MM.1S (cell line): ENCODE measurements at regions not wholly inside any gene's neighbourhood (a gene's known extent, or its start where the extent isn't known, plus 50 kb on each side); places are given as distances from the start of the nearest gene placed in this dataset.

Experiments
- DNase-seq: peaks from one replicate; pipeline ENCODE4 v3.0.0-alpha.2; 2015
- H2AFZ ChIP-seq: fragments of 300-600 bp; sonication (generic); 2 replicates; pipeline ENCODE4 v1.6.0; 2016; ENCODE audit warnings: antibody characterized with exemption, low read length
- H3F3A ChIP-seq: fragments of 300-600 bp; sonication (generic); 2 replicates; pipeline ENCODE4 v1.6.1; 2016; ENCODE audit warnings: mild to moderate bottlenecking, antibody characterized with exemption, low read length, moderate library complexity, mixed read lengths; ENCODE audit not compliant: insufficient read depth
- H3K27ac ChIP-seq: fragments of 300-600 bp; sonication (generic); 2 replicates; pipeline ENCODE4 v1.5.1; 2016; ENCODE audit warnings: mild to moderate bottlenecking, low read length
- H3K27me3 ChIP-seq: fragments of 300-600 bp; sonication (generic); replicated peaks from 2 replicates; pipeline ENCODE4 v1.6.0; 2016; ENCODE audit warnings: low read length; ENCODE audit not compliant: insufficient read depth
- H3K36me3 ChIP-seq: fragments of 300-600 bp; sonication (generic); replicated peaks from 2 replicates; pipeline ENCODE4 v1.6.1; 2016; ENCODE audit warnings: mild to moderate bottlenecking, low read length, mixed read lengths; ENCODE audit not compliant: insufficient read depth
- H3K4me1 ChIP-seq: fragments of 300-600 bp; sonication (generic); 2 replicates; pipeline ENCODE4 v1.6.1; 2016; ENCODE audit warnings: low read length, mixed read lengths
- H3K4me2 ChIP-seq: fragments of 300-600 bp; sonication (generic); 2 replicates; pipeline ENCODE4 v1.6.0; 2016; ENCODE audit warnings: low read depth, low read length
- H3K4me3 ChIP-seq: fragments of 300-600 bp; sonication (generic); 2 replicates; pipeline ENCODE4 v1.5.1; 2016; ENCODE audit warnings: low read length, mixed read lengths
- H3K79me2 ChIP-seq: fragments of 300-600 bp; sonication (generic); 2 replicates; pipeline ENCODE4 v1.6.1; 2016; ENCODE audit warnings: mixed run types, low read length, mixed read lengths
- H3K9ac ChIP-seq: fragments of 300-600 bp; sonication (generic); 2 replicates; pipeline ENCODE4 v1.6.1; 2016; ENCODE audit warnings: low read length, mixed read lengths
- H3K9me2 ChIP-seq: fragments of 300-600 bp; sonication (generic); replicated peaks from 2 replicates; pipeline ENCODE4 v1.6.1; 2016; ENCODE audit warnings: mild to moderate bottlenecking, low read length, mixed read lengths; ENCODE audit not compliant: insufficient read depth
- H3K9me3 ChIP-seq: fragments of 300-600 bp; sonication (generic); replicated peaks from 2 replicates; pipeline ENCODE4 v1.6.1; 2016; ENCODE audit warnings: mild to moderate bottlenecking, low read length, mixed read lengths; ENCODE audit not compliant: insufficient read depth
- H4K20me1 ChIP-seq: fragments of 300-600 bp; sonication (generic); 2 replicates; pipeline ENCODE4 v1.6.1; 2016; ENCODE audit warnings: mild to moderate bottlenecking, low read length, moderate library complexity, mixed read lengths; ENCODE audit not compliant: insufficient read depth
- EZH2 ChIP-seq: fragments of 300-600 bp; sonication (generic); optimal IDR thresholded peaks from 2 replicates; pipeline ENCODE3; 2017; ENCODE audit warnings: low read depth, mild to moderate bottlenecking, antibody characterized with exemption, low read length, mixed read lengths
- EZH2phosphoT487 ChIP-seq: fragments of 300-600 bp; sonication (generic); IDR thresholded peaks from 2 replicates; pipeline ENCODE4 v1.6.1; 2018; ENCODE audit warnings: antibody characterized with exemption, low read length
- TF ChIP-seq, protein P1 (sequence below): fragments of 300-600 bp; sonication (generic); IDR thresholded peaks from 2 replicates; pipeline ENCODE4 v1.5.1; 2016; ENCODE audit warnings: antibody characterized with exemption, low read length, mixed read lengths

DNA sequence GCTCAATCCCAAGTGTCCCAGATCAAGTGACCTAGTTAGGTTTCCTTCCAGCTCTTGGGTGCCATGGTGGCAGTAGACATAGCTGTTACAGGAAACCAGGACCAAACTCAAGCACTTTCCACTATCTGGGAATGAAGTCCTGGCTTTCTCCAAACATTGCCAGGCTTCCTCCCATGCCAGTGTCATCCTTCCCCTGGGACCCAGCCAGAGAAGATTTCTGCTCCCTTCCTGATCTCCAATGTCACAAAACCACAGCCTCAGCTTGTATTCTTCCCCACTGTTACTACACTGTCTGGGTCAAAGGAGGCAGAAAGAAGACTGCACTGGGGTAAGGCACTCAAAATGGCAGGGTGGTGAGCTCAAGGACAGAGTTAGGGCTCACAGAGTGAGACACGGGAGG, 347.1 kb downstream of the TNS1 start:
- Histone ChIP-seq H4K20me1 (no peaks in the 10 kb centered on the region), H3K9ac (no peak overlapping the region), H3K4me3 (no peak overlapping the region), H3K27me3 (no peaks in the 10 kb centered on the region), H3K4me1 (peaks cover 4% of the 10 kb centered on the region; the same call in 1 of the 2 replicates), H3F3A (no peaks in the 10 kb centered on the region), H3K27ac (no peak overlapping the region), H3K79me2 (no peaks in the 10 kb centered on the region), H3K9me3 (no peaks in the 10 kb centered on the region), H3K36me3 (no peaks in the 10 kb centered on the region), H3K4me2 (no peak overlapping the region), H2AFZ (no peak overlapping the region), H3K9me2 (no peaks in the 10 kb centered on the region)
- no peak for DNase-seq
- TF ChIP-seq EZH2phosphoT487 = no peak
- TF ChIP-seq EZH2 = no peak
- TF ChIP-seq, protein P1, sequence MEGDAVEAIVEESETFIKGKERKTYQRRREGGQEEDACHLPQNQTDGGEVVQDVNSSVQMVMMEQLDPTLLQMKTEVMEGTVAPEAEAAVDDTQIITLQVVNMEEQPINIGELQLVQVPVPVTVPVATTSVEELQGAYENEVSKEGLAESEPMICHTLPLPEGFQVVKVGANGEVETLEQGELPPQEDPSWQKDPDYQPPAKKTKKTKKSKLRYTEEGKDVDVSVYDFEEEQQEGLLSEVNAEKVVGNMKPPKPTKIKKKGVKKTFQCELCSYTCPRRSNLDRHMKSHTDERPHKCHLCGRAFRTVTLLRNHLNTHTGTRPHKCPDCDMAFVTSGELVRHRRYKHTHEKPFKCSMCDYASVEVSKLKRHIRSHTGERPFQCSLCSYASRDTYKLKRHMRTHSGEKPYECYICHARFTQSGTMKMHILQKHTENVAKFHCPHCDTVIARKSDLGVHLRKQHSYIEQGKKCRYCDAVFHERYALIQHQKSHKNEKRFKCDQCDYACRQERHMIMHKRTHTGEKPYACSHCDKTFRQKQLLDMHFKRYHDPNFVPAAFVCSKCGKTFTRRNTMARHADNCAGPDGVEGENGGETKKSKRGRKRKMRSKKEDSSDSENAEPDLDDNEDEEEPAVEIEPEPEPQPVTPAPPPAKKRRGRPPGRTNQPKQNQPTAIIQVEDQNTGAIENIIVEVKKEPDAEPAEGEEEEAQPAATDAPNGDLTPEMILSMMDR = no peak

DNA sequence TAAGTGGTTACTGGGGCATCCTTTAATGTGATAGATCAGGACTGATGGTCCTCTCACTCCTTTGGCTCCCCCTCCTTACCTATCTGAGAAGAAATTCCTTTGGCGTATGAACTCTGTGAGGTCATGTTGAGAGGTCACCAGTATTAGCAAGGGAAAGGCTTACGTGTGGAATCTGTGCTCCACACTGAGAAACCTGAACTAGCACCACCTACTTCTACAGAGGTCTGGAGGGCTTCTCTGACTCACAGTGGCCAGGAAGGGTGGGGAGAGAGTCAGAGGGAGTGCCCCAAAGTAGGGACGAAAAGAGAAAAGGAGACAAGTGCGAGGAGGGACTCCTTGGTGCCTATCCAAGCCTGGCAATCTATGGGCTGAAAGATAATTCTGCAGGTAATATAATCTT, 348.6 kb downstream of the TNS1 start:
- DNase-seq = no peak
- TF ChIP-seq EZH2 (no peak), EZH2phosphoT487 (no peak)
- TF ChIP-seq, protein P1 = no peak

DNA sequence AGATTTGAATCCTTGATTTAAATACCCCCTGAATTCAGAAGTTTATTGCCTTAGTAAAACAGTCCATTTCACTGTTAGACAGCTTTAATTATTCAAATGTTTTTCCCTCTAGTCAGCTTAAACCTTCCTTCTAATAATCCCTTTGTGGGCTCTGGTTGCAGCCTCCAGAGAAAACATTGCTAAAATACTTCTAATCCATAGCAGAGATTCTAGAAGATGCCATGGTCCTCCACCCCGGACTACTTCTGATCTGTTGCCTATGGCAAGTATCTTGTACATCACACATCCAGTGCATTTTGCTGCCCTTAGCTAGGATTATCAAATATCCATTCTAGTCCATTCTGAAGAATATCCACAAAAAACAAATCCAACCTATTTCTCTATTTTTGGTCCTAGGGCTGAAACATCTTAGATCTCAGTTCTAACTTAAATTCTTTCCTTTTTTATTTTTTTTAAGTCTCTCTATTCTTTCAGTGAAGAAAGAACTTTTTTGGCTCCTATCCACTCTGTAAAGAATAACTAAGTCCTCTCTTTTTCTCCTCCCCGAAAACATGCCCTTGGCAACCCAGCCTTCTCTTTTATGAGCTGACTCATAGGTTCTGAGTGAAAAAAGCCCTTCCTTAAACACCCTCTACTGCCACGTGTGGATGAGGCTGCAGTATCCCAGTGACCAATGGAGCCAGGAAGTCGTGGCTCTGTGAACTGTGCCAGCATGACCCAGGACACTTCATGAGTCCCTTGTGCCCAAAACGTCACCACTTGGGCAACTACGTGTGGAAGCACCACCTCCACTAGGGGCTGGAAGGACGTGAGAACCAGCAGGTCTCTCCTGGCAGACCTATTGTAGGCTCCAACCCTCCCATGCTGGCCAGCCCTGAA, 349.8 kb downstream of the TNS1 start:
- H3K4me1 ChIP-seq = no peaks in the 10 kb centered on the region

More for the DNA sequence above, 348.6 kb downstream of the TNS1 start:
- Histone ChIP-seq H3K27me3 (no peaks in the 10 kb centered on the region), H3K79me2 (no peaks in the 10 kb centered on the region), H4K20me1 (no peaks in the 10 kb centered on the region), H3F3A (no peaks in the 10 kb centered on the region), H3K9me2 (no peaks in the 10 kb centered on the region), H3K9me3 (no peaks in the 10 kb centered on the region), H3K4me1 (no peaks in the 10 kb centered on the region), H3K4me3 (no peak overlapping the region), H3K27ac (no peak overlapping the region), H3K4me2 (no peak overlapping the region), H3K36me3 (no peaks in the 10 kb centered on the region), H3K9ac (no peak overlapping the region), H2AFZ (no peak overlapping the region)

More for the DNA sequence above, 349.8 kb downstream of the TNS1 start:
- Histone ChIP-seq H3K79me2 (no peaks in the 10 kb centered on the region), H3K36me3 (no peaks in the 10 kb centered on the region), H3K27me3 (no peaks in the 10 kb centered on the region), H2AFZ (no peak overlapping the region), H3K9ac (no peak overlapping the region), H3K27ac (no peak overlapping the region), H3K9me3 (no peaks in the 10 kb centered on the region), H3K4me2 (no peak overlapping the region), H3K4me3 (no peak overlapping the region), H3K9me2 (no peaks in the 10 kb centered on the region), H4K20me1 (no peaks in the 10 kb centered on the region), H3F3A (no peaks in the 10 kb centered on the region)
- TF ChIP-seq, protein P1 = no peak
- TF ChIP-seq EZH2 (no peak), EZH2phosphoT487 (no peak)
- DNase-seq = no peak
